Panc1 (cell line): ENCODE measurements at regions not wholly inside any gene's neighbourhood (a gene's known extent, or its start where the extent isn't known, plus 50 kb on each side); places are given as distances from the start of the nearest gene placed in this dataset.

Source experiments
- ATAC-seq: fragments of 200-7000 bp; cut with Tn5 transposase; 2 replicates; pipeline ENCODE4 v1.9.1; 2020; ENCODE audit warnings: mild to moderate bottlenecking, moderate library complexity
- BruUV-seq: library from RNA; stranded (reverse); fragments of 400-500 nt; replicated peaks from 2 replicates; lab custom pipeline; 2021; lab: Mats Ljungman, UMichigan
- CTCF ChIA-PET: fragments of 300-600 bp; sonication (Branson Sonifier 250); formaldehyde crosslinking; loops from one replicate; lab custom pipeline; 2022; ENCODE audit warnings: antibody characterized with exemption; lab: Charles Lee
- POLR2A ChIA-PET: fragments of 300-600 bp; sonication (Branson Sonifier 250); formaldehyde crosslinking; loops from one replicate; lab custom pipeline; 2022; ENCODE audit warnings: antibody characterized with exemption; lab: Charles Lee
- DNase-seq: peaks from one replicate; pipeline ENCODE4 v3.0.0-alpha.2; 2010; ENCODE audit warnings: low read depth, low spot score
- H3K27ac ChIP-seq: 2 replicates; pipeline ENCODE4 v1.5.1; 2011; ENCODE audit warnings: mild to moderate bottlenecking, low read length, inconsistent platforms
- H3K27me3 ChIP-seq: fragments of 200-500 bp; sonication (Bioruptor generic); 2 replicates; pipeline ENCODE4 v1.6.0; 2014; ENCODE audit warnings: low read length, inconsistent platforms; ENCODE audit not compliant: control insufficient read depth, insufficient read depth
- H3K36me3 ChIP-seq: fragments of 200-500 bp; sonication (Bioruptor generic); 2 replicates; pipeline ENCODE4 v1.5.1; 2014; ENCODE audit warnings: inconsistent platforms, mild to moderate bottlenecking, low read length, moderate library complexity; ENCODE audit not compliant: control insufficient read depth, insufficient read depth
- H3K4me1 ChIP-seq: 2 replicates; pipeline ENCODE4 v1.5.1; 2011; ENCODE audit warnings: inconsistent platforms, mild to moderate bottlenecking, low read length, moderate library complexity; ENCODE audit not compliant: control insufficient read depth, insufficient read depth
- H3K4me3 ChIP-seq, 2 experiments: 2 replicates each; pipeline ENCODE4 v1.5.1; 2011 to 2012; ENCODE audit warnings: low read depth in 2 of 2, low read length in 2 of 2, mild to moderate bottlenecking in 2 of 2, inconsistent platforms in 1 of 2, moderate library complexity in 1 of 2
- H3K9me3 ChIP-seq: fragments of 200-500 bp; sonication (Bioruptor generic); 2 replicates; pipeline ENCODE4 v1.5.1; 2014; ENCODE audit warnings: low read depth, mild to moderate bottlenecking, inconsistent platforms, low read length, moderate library complexity; ENCODE audit not compliant: control insufficient read depth, insufficient read depth
- CTCF ChIP-seq: fragments of 450-650 bp; IDR thresholded peaks from 2 replicates; pipeline ENCODE4 v1.5.1; 2017; ENCODE audit warnings: mild to moderate bottlenecking
- POLR2AphosphoS5 ChIP-seq: IDR thresholded peaks from 2 replicates; pipeline ENCODE4 v1.6.1; 2012; ENCODE audit warnings: mild to moderate bottlenecking, low read depth, low read length, moderate library complexity
- REST ChIP-seq, 2 experiments: IDR thresholded peaks; 2 replicates each; pipeline ENCODE4 v1.6.1; 2011 to 2012; ENCODE audit warnings: low read depth in 2 of 2, control low read depth in 1 of 2, low read length in 1 of 2, mild to moderate bottlenecking in 1 of 2, moderate library complexity in 1 of 2; ENCODE audit not compliant: insufficient read depth in 1 of 2
- SIN3A ChIP-seq: IDR thresholded peaks from 2 replicates; pipeline ENCODE4 v1.6.1; 2012; ENCODE audit warnings: low read depth, mild to moderate bottlenecking, low read length, moderate library complexity, borderline replicate concordance; ENCODE audit not compliant: insufficient read depth
- TCF7L2 ChIP-seq: IDR thresholded peaks from 2 replicates; pipeline ENCODE4 v1.6.1; 2011; ENCODE audit warnings: mild to moderate bottlenecking, low read depth, low read length, inconsistent platforms
- in situ Hi-C: cut with HindIII; loops from 2 replicates; pipeline ENCODE4 v1.10.0; 2016; ENCODE audit warnings: low sequenced_read_pairs, low pct_unique_long_range_greater_than_20kb
- intact Hi-C: fragments of 100-400 bp; cut with micrococcal nuclease; formaldehyde crosslinking; loops from one replicate; pipeline ENCODE4 v1.10.0; 2022; ENCODE audit not compliant: unreplicated experiment

- in situ Hi-C loops (no loop called here), intact Hi-C loops (no loop called here)
- no peak for DNase-seq
- no TSS peak for BruUV-seq
- ChIA-PET CTCF (no interaction called here), POLR2A (no interaction called here)
- H3K36me3 ChIP-seq = no peaks in the 10 kb centered on the region
- no peaks in the 10 kb centered on the region for H3K27me3 ChIP-seq
- no peaks in the 10 kb centered on the region for H3K9me3 ChIP-seq
- no peak overlapping the region for H3K27ac ChIP-seq
- TF ChIP-seq SIN3A = no peak
- TF ChIP-seq REST (IDR thresholded peaks at IDR 0.05; ENCODE audit: insufficient read depth in 1 of 2, low read depth in 2 of 2, low read length in 1 of 2) = no peak
- no peaks in the 10 kb centered on the region for H3K4me1 ChIP-seq
- no peak for ATAC-seq
- no peak overlapping the region for H3K4me3 ChIP-seq
These were observed 398.1 kb upstream of the RPS6KA3 start for GRCh38 chrX:20664774-20665173.

GRCh38 chrX:20664131-20664530 lies 397.4 kb upstream of the RPS6KA3 start:
- in situ Hi-C loops = no loop called here
- Histone ChIP-seq H3K27ac (no peak overlapping the region), H3K27me3 (no peaks in the 10 kb centered on the region), H3K9me3 (no peaks in the 10 kb centered on the region), H3K4me1 (no peaks in the 10 kb centered on the region), H3K4me3 (no peak overlapping the region), H3K36me3 (no peaks in the 10 kb centered on the region)
- ChIA-PET POLR2A (no interaction called here), CTCF (no interaction called here)
- no peak for ATAC-seq
- DNase-seq = no peak
- TF ChIP-seq POLR2AphosphoS5 (no peak), TCF7L2 (no peak), CTCF (no peak), REST (IDR thresholded peaks at IDR 0.05; ENCODE audit: insufficient read depth in 1 of 2, low read depth in 2 of 2, low read length in 1 of 2) (no peak), SIN3A (no peak)
- no TSS peak for BruUV-seq
- intact Hi-C loops = no loop called here
